ENCODE measurements at regions not wholly inside any gene's neighbourhood (a gene's known extent, or its start where the extent isn't known, plus 50 kb on each side); places are given as distances from the start of the nearest gene placed in this dataset.

- TF ChIP-seq POLR2A (IDR thresholded peaks at IDR 0.05) (no peak), CTCF (IDR thresholded peaks at IDR 0.05) (peak in 4 of 7 experiments; percentile 25 to 47 (median 34))
Measured at GRCh38 chr6:119628691-119629594, 279.4 kb upstream of the MAN1A1 start.

Data from body of pancreas (tissue), 4 donors.